ENCODE measurements at regions not wholly inside any gene's neighbourhood (a gene's known extent, or its start where the extent isn't known, plus 50 kb on each side); places are given as distances from the start of the nearest gene placed in this dataset.

- TF ChIP-seq CTCF (IDR thresholded peaks at IDR 0.05; ENCODE audit: unreplicated experiment) = no peak
- H3K4me3 Mint-ChIP-seq (ENCODE audit: low read depth) = no peak overlapping the region
- no peaks in the 10 kb centered on the region for H3K36me3 Mint-ChIP-seq (ENCODE audit: insufficient read depth)
- no peaks in the 10 kb centered on the region for H3K9me3 Mint-ChIP-seq (ENCODE audit: low read depth)
- H3K27me3 Mint-ChIP-seq = no peaks in the 10 kb centered on the region
- H3K4me1 Mint-ChIP-seq (ENCODE audit: low read depth) = peaks cover 7% of the 10 kb centered on the region
- no peak overlapping the region for H3K27ac Mint-ChIP-seq
- no peak for DNase-seq (ENCODE audit: low spot score, unreplicated experiment)
Observed at GRCh38 chr11:80524349-80524748, 1083.5 kb upstream of the TENM4 start.

DNA sequence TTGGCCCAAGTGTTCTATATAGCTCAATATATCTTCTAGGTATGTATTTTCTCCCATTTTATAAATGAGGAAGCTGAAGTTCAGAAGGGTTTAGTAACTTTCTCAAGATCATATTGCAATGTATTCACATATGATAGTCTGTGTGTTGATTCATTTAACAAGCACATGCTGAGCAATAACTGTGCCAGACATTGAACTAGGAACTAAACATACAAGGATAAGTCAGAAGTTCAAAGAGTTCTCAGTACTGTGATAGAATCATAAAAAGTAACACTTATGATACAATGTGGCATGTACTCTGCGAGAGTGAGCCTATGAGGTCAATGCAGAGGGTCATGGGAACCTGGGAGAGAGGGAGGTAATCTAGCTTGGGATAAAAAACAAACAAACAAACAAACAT, 1082.2 kb upstream of the TENM4 start:
- H3K9me3 Mint-ChIP-seq (ENCODE audit: low read depth) = no peaks in the 10 kb centered on the region
- H3K36me3 Mint-ChIP-seq (ENCODE audit: insufficient read depth) = no peaks in the 10 kb centered on the region
- no peak for DNase-seq (ENCODE audit: low spot score, unreplicated experiment)
- TF ChIP-seq CTCF (IDR thresholded peaks at IDR 0.05; ENCODE audit: unreplicated experiment) = no peak
- H3K27ac Mint-ChIP-seq = no peak overlapping the region
- no peak overlapping the region for H3K4me3 Mint-ChIP-seq (ENCODE audit: low read depth)
- no peaks in the 10 kb centered on the region for H3K27me3 Mint-ChIP-seq
- peaks cover 7% of the 10 kb centered on the region for H3K4me1 Mint-ChIP-seq (ENCODE audit: low read depth)

- Mint-ChIP-seq H3K4me3 (ENCODE audit: low read depth) (no peak overlapping the region), H3K27me3 (no peaks in the 10 kb centered on the region), H3K4me1 (ENCODE audit: low read depth) (peaks cover 9% of the 10 kb centered on the region), H3K9me3 (ENCODE audit: low read depth) (no peaks in the 10 kb centered on the region), H3K36me3 (ENCODE audit: insufficient read depth) (no peaks in the 10 kb centered on the region), H3K27ac (no peak overlapping the region)
- DNase-seq (ENCODE audit: low spot score, unreplicated experiment) = no peak
- no peak for TF ChIP-seq CTCF (IDR thresholded peaks at IDR 0.05; ENCODE audit: unreplicated experiment)
Observed at GRCh38 chr11:80521592-80521991, 1080.8 kb upstream of the TENM4 start.

DNA sequence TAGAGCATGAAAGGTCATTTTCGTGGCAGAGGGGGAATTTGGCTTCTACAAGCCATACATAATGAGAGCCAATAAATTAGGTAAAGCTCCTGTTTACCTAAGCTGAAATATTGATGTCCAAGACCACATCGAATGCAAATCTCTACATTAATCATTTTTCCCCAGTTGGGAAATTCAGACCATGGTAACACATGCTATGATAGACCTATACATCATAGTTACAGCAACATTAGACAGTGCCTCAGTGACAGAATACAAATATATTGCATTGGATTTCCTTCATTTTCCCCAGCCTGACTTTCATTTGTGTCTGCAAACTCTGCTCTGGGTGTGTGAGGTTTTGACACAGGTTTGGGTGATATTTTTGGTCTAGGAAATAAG, 1079.7 kb upstream of the TENM4 start:
- Mint-ChIP-seq H3K27ac (no peak overlapping the region), H3K27me3 (no peaks in the 10 kb centered on the region)

GRCh38 chr11:80519596-80520506, 1079.0 kb upstream of the TENM4 start:
- TF ChIP-seq CTCF (IDR thresholded peaks at IDR 0.05; ENCODE audit: unreplicated experiment) = no peak
- Mint-ChIP-seq H3K9me3 (ENCODE audit: low read depth) (no peaks in the 10 kb centered on the region), H3K4me3 (ENCODE audit: low read depth) (no peak overlapping the region), H3K27me3 (no peaks in the 10 kb centered on the region), H3K27ac (no peak overlapping the region), H3K36me3 (ENCODE audit: insufficient read depth) (no peaks in the 10 kb centered on the region), H3K4me1 (ENCODE audit: low read depth) (peaks cover 9% of the 10 kb centered on the region)
- no peak for DNase-seq (ENCODE audit: low spot score, unreplicated experiment)

More for the DNA sequence above, 1079.7 kb upstream of the TENM4 start:
- TF ChIP-seq CTCF (IDR thresholded peaks at IDR 0.05; ENCODE audit: unreplicated experiment) = no peak
- H3K9me3 Mint-ChIP-seq (ENCODE audit: low read depth) = no peaks in the 10 kb centered on the region
- no peaks in the 10 kb centered on the region for H3K36me3 Mint-ChIP-seq (ENCODE audit: insufficient read depth)
- DNase-seq (ENCODE audit: low spot score, unreplicated experiment) = no peak
- H3K4me1 Mint-ChIP-seq (ENCODE audit: low read depth) = peaks cover 9% of the 10 kb centered on the region
- H3K4me3 Mint-ChIP-seq (ENCODE audit: low read depth) = no peak overlapping the region

Measured in progenitor cell of endocrine pancreas (in vitro differentiated cells).